Ectodermal cell (in vitro differentiated cells): ENCODE measurements at regions not wholly inside any gene's neighbourhood (a gene's known extent, or its start where the extent isn't known, plus 50 kb on each side); places are given as distances from the start of the nearest gene placed in this dataset.

Experiments
- H3K27ac ChIP-seq: 2 replicates; pipeline ENCODE4 v1.7.0; 2013; ENCODE audit warnings: mild to moderate bottlenecking, low read depth, low read length; ENCODE audit not compliant: insufficient read depth, poor library complexity, severe bottlenecking
- H3K27me3 ChIP-seq: 2 replicates; pipeline ENCODE4 v1.7.0; 2013; ENCODE audit warnings: mild to moderate bottlenecking, low read length; ENCODE audit not compliant: insufficient read depth, control insufficient read depth, poor library complexity, severe bottlenecking
- H3K36me3 ChIP-seq: one replicate; pipeline ENCODE4 v1.7.0; 2013; ENCODE audit warnings: low read length; ENCODE audit not compliant: control insufficient read depth, insufficient read depth
- H3K4me1 ChIP-seq: one replicate; pipeline ENCODE4 v1.7.0; 2013; ENCODE audit warnings: low read length; ENCODE audit not compliant: control insufficient read depth, insufficient read depth
- H3K4me3 ChIP-seq: 2 replicates; pipeline ENCODE4 v1.7.0; 2013; ENCODE audit warnings: low read depth, low read length, control low read depth; ENCODE audit not compliant: insufficient read depth
- H3K9me3 ChIP-seq: 2 replicates; pipeline ENCODE4 v1.7.0; 2013; ENCODE audit warnings: mild to moderate bottlenecking, low read length, moderate library complexity; ENCODE audit not compliant: control insufficient read depth
- WGBS, 2 experiments: methylation state at CpG; one replicate each; pipeline ENCODE4 v1.1.7; 2013; ENCODE audit warnings: missing lambda C conversion rate in 2 of 2; 5-methylcytosine and 5-hydroxymethylcytosine counted together

GRCh38 chr12:127729381-127729780, 537.6 kb upstream of the TMEM132C start:
- H3K9me3 ChIP-seq = no peaks in the 10 kb centered on the region
- H3K27me3 ChIP-seq = no peaks in the 10 kb centered on the region
- H3K27ac ChIP-seq = no peak overlapping the region
- 86 to 92% methylated on average over 1 of the region's 1 CpG for WGBS, 2 experiments
- H3K4me3 ChIP-seq = no peak overlapping the region
- H3K4me1 ChIP-seq = no peaks in the 10 kb centered on the region
- H3K36me3 ChIP-seq = no peaks in the 10 kb centered on the region

- Histone ChIP-seq H3K36me3 (no peaks in the 10 kb centered on the region), H3K27ac (no peak overlapping the region), H3K9me3 (no peaks in the 10 kb centered on the region), H3K4me3 (no peak overlapping the region), H3K4me1 (no peaks in the 10 kb centered on the region), H3K27me3 (no peaks in the 10 kb centered on the region)
- 78 to 85% methylated on average over 6 to 7 of the region's 7 CpGs for WGBS, 2 experiments
Measured at GRCh38 chr12:127731657-127732056, 535.3 kb upstream of the TMEM132C start.

GRCh38 chr12:127742231-127742630, 524.7 kb upstream of the TMEM132C start:
- 83 to 90% methylated on average over 8 of the region's 8 CpGs for WGBS, 2 experiments
- no peak overlapping the region for H3K4me3 ChIP-seq
- H3K27ac ChIP-seq = no peak overlapping the region
- no peaks in the 10 kb centered on the region for H3K4me1 ChIP-seq
- no peaks in the 10 kb centered on the region for H3K36me3 ChIP-seq
- H3K27me3 ChIP-seq = no peaks in the 10 kb centered on the region
- no peaks in the 10 kb centered on the region for H3K9me3 ChIP-seq

- Histone ChIP-seq H3K36me3 (no peaks in the 10 kb centered on the region), H3K27ac (no peak overlapping the region), H3K4me1 (no peaks in the 10 kb centered on the region), H3K9me3 (no peaks in the 10 kb centered on the region), H3K27me3 (no peaks in the 10 kb centered on the region), H3K4me3 (no peak overlapping the region)
- 95 to 96% methylated on average over 9 of the region's 9 CpGs for WGBS, 2 experiments
Measured at GRCh38 chr12:127745469-127746212, 521.3 kb upstream of the TMEM132C start.

- whole genome bisulfite sequencing, 2 experiments = 90 to 100% methylated on average over 3 of the region's 3 CpGs
- no peak overlapping the region for H3K27ac ChIP-seq
Measured at GRCh38 chr12:127749416-127749815, 517.6 kb upstream of the TMEM132C start.

GRCh38 chr12:127750076-127750840, 516.7 kb upstream of the TMEM132C start:
- Histone ChIP-seq H3K9me3 (no peaks in the 10 kb centered on the region), H3K36me3 (no peaks in the 10 kb centered on the region), H3K27ac (no peak overlapping the region), H3K4me3 (no peak overlapping the region), H3K4me1 (no peaks in the 10 kb centered on the region), H3K27me3 (no peaks in the 10 kb centered on the region)
- 96 to 98% methylated on average over 7 to 8 of the region's 8 CpGs for whole genome bisulfite sequencing, 2 experiments

More at GRCh38 chr12:127749416-127749815, 517.6 kb upstream of the TMEM132C start:
- Histone ChIP-seq H3K4me3 (no peak overlapping the region), H3K9me3 (no peaks in the 10 kb centered on the region), H3K4me1 (no peaks in the 10 kb centered on the region), H3K36me3 (no peaks in the 10 kb centered on the region), H3K27me3 (no peaks in the 10 kb centered on the region)

- no peak overlapping the region for H3K4me3 ChIP-seq
- H3K9me3 ChIP-seq = no peaks in the 10 kb centered on the region
- no peaks in the 10 kb centered on the region for H3K4me1 ChIP-seq
- H3K27ac ChIP-seq = no peak overlapping the region
- H3K36me3 ChIP-seq = no peaks in the 10 kb centered on the region
- WGBS, 2 experiments = 75 to 80% methylated on average over 1 of the region's 1 CpG
- H3K27me3 ChIP-seq = no peaks in the 10 kb centered on the region
Measured at GRCh38 chr12:127752802-127753201, 514.2 kb upstream of the TMEM132C start.

- no peak overlapping the region for H3K4me3 ChIP-seq
- WGBS, 2 experiments = 93 to 96% methylated on average over 10 to 14 of the region's 14 CpGs
- H3K4me1 ChIP-seq = no peaks in the 10 kb centered on the region
- no peaks in the 10 kb centered on the region for H3K27me3 ChIP-seq
- H3K27ac ChIP-seq = no peak overlapping the region
- no peaks in the 10 kb centered on the region for H3K36me3 ChIP-seq
- no peaks in the 10 kb centered on the region for H3K9me3 ChIP-seq
Measured at GRCh38 chr12:127760357-127760756, 506.6 kb upstream of the TMEM132C start.

- no peaks in the 10 kb centered on the region for H3K36me3 ChIP-seq
- 95% methylated on average over 22 of the region's 22 CpGs for WGBS, 2 experiments
- H3K27ac ChIP-seq = no peak overlapping the region
- H3K4me1 ChIP-seq = no peaks in the 10 kb centered on the region
- H3K4me3 ChIP-seq = no peak overlapping the region
- H3K9me3 ChIP-seq = no peaks in the 10 kb centered on the region
- no peaks in the 10 kb centered on the region for H3K27me3 ChIP-seq
Measured at GRCh38 chr12:127760996-127761395, 506.0 kb upstream of the TMEM132C start.

GRCh38 chr12:127761880-127762279, 505.1 kb upstream of the TMEM132C start:
- Histone ChIP-seq H3K36me3 (no peaks in the 10 kb centered on the region), H3K27me3 (no peaks in the 10 kb centered on the region), H3K4me1 (no peaks in the 10 kb centered on the region), H3K4me3 (no peak overlapping the region), H3K27ac (no peak overlapping the region), H3K9me3 (no peaks in the 10 kb centered on the region)
- 73 to 77% methylated on average over 10 of the region's 10 CpGs for WGBS, 2 experiments
